ENCODE measurements at regions not wholly inside any gene's neighbourhood (a gene's known extent, or its start where the extent isn't known, plus 50 kb on each side); places are given as distances from the start of the nearest gene placed in this dataset.

- Histone ChIP-seq H3K27me3 (ENCODE audit: insufficient read depth, low read length) (no peaks in the 10 kb centered on the region), H3K79me2 (ENCODE audit: insufficient read depth, low read length) (no peaks in the 10 kb centered on the region), H4K20me1 (ENCODE audit: insufficient read depth, low read length) (no peaks in the 10 kb centered on the region), H3K27ac (ENCODE audit: low read depth, low read length) (no peak overlapping the region), H2AFZ (ENCODE audit: low read depth, low read length) (no peak overlapping the region), H3K4me1 (ENCODE audit: insufficient read depth, low read length) (no peaks in the 10 kb centered on the region), H3K4me2 (ENCODE audit: low read length) (no peak overlapping the region), H3K9me3 (ENCODE audit: insufficient read depth, low read depth, low read length) (no peaks in the 10 kb centered on the region), H3K4me3 (ENCODE audit: insufficient read depth, low read depth, low read length) (no peak overlapping the region), H3K9ac (ENCODE audit: low read length) (no peak overlapping the region), H3K36me3 (ENCODE audit: insufficient read depth, low read length) (no peaks in the 10 kb centered on the region)
- FAIRE-seq (no peak), DNase-seq (ENCODE audit: low read depth) (no peak)
- Mint-ChIP-seq H3K36me3 (ENCODE audit: low read depth, unreplicated experiment) (no peaks in the 10 kb centered on the region), H3K27me3 (ENCODE audit: low read depth, unreplicated experiment) (peaks cover 6% of the 10 kb centered on the region), H3K4me3 (ENCODE audit: unreplicated experiment) (no peak overlapping the region), H3K9me3 (ENCODE audit: unreplicated experiment) (peaks cover 3% of the 10 kb centered on the region), H3K4me1 (ENCODE audit: low read depth, unreplicated experiment) (peaks cover 3% of the 10 kb centered on the region), H3K27ac (ENCODE audit: unreplicated experiment) (no peak overlapping the region)
- no peak for TF ChIP-seq EZH2 (IDR thresholded peaks at IDR 0.05; ENCODE audit: insufficient read depth, low read length)
- no peak for TF ChIP-seq CTCF (IDR thresholded peaks at IDR 0.05; ENCODE audit: insufficient read depth, low read depth, low read length)
Observed at GRCh38 chr10:7481368-7481765, 70.5 kb upstream of the SFMBT2 start.

- peaks cover 6% of the 10 kb centered on the region for H3K27me3 Mint-ChIP-seq (ENCODE audit: low read depth, unreplicated experiment)
- no peaks in the 10 kb centered on the region for H3K9me3 ChIP-seq (ENCODE audit: insufficient read depth, low read depth, low read length)
- no peaks in the 10 kb centered on the region for H3K27me3 ChIP-seq (ENCODE audit: insufficient read depth, low read length)
- DNase-seq (ENCODE audit: low read depth): no peak
- no peak overlapping the region for H3K4me3 Mint-ChIP-seq (ENCODE audit: unreplicated experiment)
- no peak overlapping the region for H3K27ac ChIP-seq (ENCODE audit: low read depth, low read length)
- TF ChIP-seq EZH2 (IDR thresholded peaks at IDR 0.05; ENCODE audit: insufficient read depth, low read length): no peak
- TF ChIP-seq CTCF (IDR thresholded peaks at IDR 0.05; ENCODE audit: insufficient read depth, low read depth, low read length): no peak
- H3K9me3 Mint-ChIP-seq (ENCODE audit: unreplicated experiment): peaks cover 3% of the 10 kb centered on the region
- no peaks in the 10 kb centered on the region for H4K20me1 ChIP-seq (ENCODE audit: insufficient read depth, low read length)
- FAIRE-seq: no peak
- H3K4me1 ChIP-seq (ENCODE audit: insufficient read depth, low read length): no peaks in the 10 kb centered on the region
- H3K36me3 Mint-ChIP-seq (ENCODE audit: low read depth, unreplicated experiment): no peaks in the 10 kb centered on the region
- peaks cover 6% of the 10 kb centered on the region for H3K4me1 Mint-ChIP-seq (ENCODE audit: low read depth, unreplicated experiment)
- no peaks in the 10 kb centered on the region for H3K36me3 ChIP-seq (ENCODE audit: insufficient read depth, low read length)
- H3K79me2 ChIP-seq (ENCODE audit: insufficient read depth, low read length): no peaks in the 10 kb centered on the region
- no peak overlapping the region for H3K4me2 ChIP-seq (ENCODE audit: low read length)
- no peak overlapping the region for H3K27ac Mint-ChIP-seq (ENCODE audit: unreplicated experiment)
- H3K4me3 ChIP-seq (ENCODE audit: insufficient read depth, low read depth, low read length): no peak overlapping the region
- no peak overlapping the region for H3K9ac ChIP-seq (ENCODE audit: low read length)
- H2AFZ ChIP-seq (ENCODE audit: low read depth, low read length): no peak overlapping the region
Observed at GRCh38 chr10:7480742-7481367, 70.0 kb upstream of the SFMBT2 start.

GRCh38 chr10:7479861-7480598, 69.2 kb upstream of the SFMBT2 start:
- Mint-ChIP-seq H3K27me3 (ENCODE audit: low read depth, unreplicated experiment) (peaks cover 6% of the 10 kb centered on the region), H3K4me1 (ENCODE audit: low read depth, unreplicated experiment) (peaks cover 10% of the 10 kb centered on the region), H3K4me3 (ENCODE audit: unreplicated experiment) (no peak overlapping the region), H3K36me3 (ENCODE audit: low read depth, unreplicated experiment) (no peaks in the 10 kb centered on the region), H3K27ac (ENCODE audit: unreplicated experiment) (no peak overlapping the region), H3K9me3 (ENCODE audit: unreplicated experiment) (peaks cover 3% of the 10 kb centered on the region)
- H2AFZ ChIP-seq (ENCODE audit: low read depth, low read length): no peak overlapping the region
- H3K27me3 ChIP-seq (ENCODE audit: insufficient read depth, low read length): no peaks in the 10 kb centered on the region
- no peak overlapping the region for H3K27ac ChIP-seq (ENCODE audit: low read depth, low read length)
- no peak overlapping the region for H3K4me2 ChIP-seq (ENCODE audit: low read length)
- no peaks in the 10 kb centered on the region for H3K36me3 ChIP-seq (ENCODE audit: insufficient read depth, low read length)
- FAIRE-seq (no peak), DNase-seq (ENCODE audit: low read depth) (no peak)
- no peak overlapping the region for H3K9ac ChIP-seq (ENCODE audit: low read length)
- no peak for TF ChIP-seq EZH2 (IDR thresholded peaks at IDR 0.05; ENCODE audit: insufficient read depth, low read length)
- no peaks in the 10 kb centered on the region for H3K4me1 ChIP-seq (ENCODE audit: insufficient read depth, low read length)
- H3K9me3 ChIP-seq (ENCODE audit: insufficient read depth, low read depth, low read length): no peaks in the 10 kb centered on the region
- H3K79me2 ChIP-seq (ENCODE audit: insufficient read depth, low read length): no peaks in the 10 kb centered on the region
- H4K20me1 ChIP-seq (ENCODE audit: insufficient read depth, low read length): no peaks in the 10 kb centered on the region
- no peak overlapping the region for H3K4me3 ChIP-seq (ENCODE audit: insufficient read depth, low read depth, low read length)
